ENCODE measurements at regions not wholly inside any gene's neighbourhood (a gene's known extent, or its start where the extent isn't known, plus 50 kb on each side); places are given as distances from the start of the nearest gene placed in this dataset.

GRCh38 chr7:46212425-46213153 is 291.5 kb upstream of the IGFBP3 start:
- no peak for DNase-seq

- DNase-seq: peak; percentile 67
Measured at GRCh38 chr7:46210467-46210866, 289.4 kb upstream of the IGFBP3 start.

- no peak for DNase-seq
Measured at GRCh38 chr7:46209611-46210388, 288.7 kb upstream of the IGFBP3 start.

GRCh38 chr7:46208635-46209525 is 287.8 kb upstream of the IGFBP3 start:
- DNase-seq: no peak

- no peak for DNase-seq
Measured at GRCh38 chr7:46207931-46208634, 287.0 kb upstream of the IGFBP3 start.

GRCh38 chr7:46206476-46207060 is 285.5 kb upstream of the IGFBP3 start:
- no peak for DNase-seq

GRCh38 chr7:46205478-46205877 is 284.4 kb upstream of the IGFBP3 start:
- no peak for DNase-seq

- no peak for DNase-seq
Measured at GRCh38 chr7:46203926-46204325, 282.9 kb upstream of the IGFBP3 start.

GRCh38 chr7:46202379-46202778 is 281.3 kb upstream of the IGFBP3 start:
- no peak for DNase-seq

- no peak for DNase-seq
Measured at GRCh38 chr7:46201961-46202360, 280.9 kb upstream of the IGFBP3 start.

GRCh38 chr7:46198701-46199100 is 277.6 kb upstream of the IGFBP3 start:
- DNase-seq: no peak

GRCh38 chr7:46197785-46198540 is 276.9 kb upstream of the IGFBP3 start:
- DNase-seq: no peak

GRCh38 chr7:46195934-46196333 is 274.9 kb upstream of the IGFBP3 start:
- DNase-seq: no peak

- no peak for DNase-seq
Measured at GRCh38 chr7:46192271-46192670, 271.2 kb upstream of the IGFBP3 start.

GRCh38 chr7:46191776-46192175 is 270.7 kb upstream of the IGFBP3 start:
- DNase-seq: no peak

GRCh38 chr7:46191296-46191695 is 270.2 kb upstream of the IGFBP3 start:
- no peak for DNase-seq

GRCh38 chr7:46189255-46189790 is 268.3 kb upstream of the IGFBP3 start:
- no peak for DNase-seq

GRCh38 chr7:46186131-46186530 is 265.1 kb upstream of the IGFBP3 start:
- DNase-seq: no peak

- DNase-seq: no peak
Measured at GRCh38 chr7:46179061-46179610, 258.1 kb upstream of the IGFBP3 start.

- no peak for DNase-seq
Measured at GRCh38 chr7:46178661-46179060, 257.6 kb upstream of the IGFBP3 start.

- no peak for DNase-seq
Measured at GRCh38 chr7:46177821-46178220, 256.7 kb upstream of the IGFBP3 start.

Measured in islet precursor cell (in vitro differentiated cells).